ENCODE measurements at regions not wholly inside any gene's neighbourhood (a gene's known extent, or its start where the extent isn't known, plus 50 kb on each side); places are given as distances from the start of the nearest gene placed in this dataset.
"Not testable (repeated sequence)": the region's sequence is repeated elsewhere in the genome, so short reads cannot be mapped to it uniquely, and the experiment has no call there.

DNA sequence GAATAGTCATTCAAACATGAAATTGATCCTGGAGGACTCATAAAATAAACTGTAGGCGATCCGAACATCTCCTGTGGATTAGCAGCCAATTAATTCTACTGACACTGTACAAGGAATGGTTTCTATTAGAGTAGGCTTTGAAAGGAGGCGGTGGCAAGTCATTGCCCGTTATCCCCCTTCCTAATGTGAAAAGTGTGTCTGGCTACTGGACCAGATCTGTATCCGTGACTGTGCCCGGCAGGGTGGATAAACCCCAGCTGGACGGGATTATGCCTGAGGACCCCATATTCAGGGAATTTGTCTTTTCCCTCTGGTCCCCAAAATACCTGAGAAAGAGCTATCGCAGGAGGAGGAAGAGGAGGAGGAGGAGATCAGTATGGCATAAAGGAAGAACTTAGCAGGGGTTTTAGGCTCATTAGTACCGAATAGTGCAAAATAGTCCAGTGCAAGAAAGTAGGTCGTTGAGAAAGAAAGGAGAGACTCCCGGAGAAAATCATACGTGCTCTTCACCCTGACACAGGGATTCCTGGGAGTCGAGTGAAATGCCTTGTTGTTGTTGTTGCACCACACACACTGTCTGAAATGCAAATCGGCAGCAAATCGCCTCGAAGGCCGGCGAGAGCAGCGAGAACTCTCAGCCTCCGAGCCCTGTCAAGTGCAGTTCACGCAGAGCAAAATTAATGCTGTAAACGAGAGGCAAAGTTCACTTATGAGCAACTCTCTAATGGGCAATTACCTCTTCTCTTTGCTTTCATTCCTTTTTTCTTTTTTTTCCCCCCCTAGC is 178.9 kb upstream of the ARID1B start:
- peaks cover 3% of the 10 kb centered on the region for H3K27me3 Mint-ChIP-seq
- H3K36me3 Mint-ChIP-seq (ENCODE audit: low read depth), result no peaks in the 10 kb centered on the region
- ChIA-PET POLR2A (no interaction called here), CTCF (interaction anchor here (0.8 kb wide), 1 partner anchor 9 kb away, joined by 3 read pairs; no protein-coding TSS in a partner anchor)
- H3K9me3 Mint-ChIP-seq (ENCODE audit: low read depth), result no peaks in the 10 kb centered on the region
- intact Hi-C loops (cut with DNase I, micrococcal nuclease), result no loop called here
- H3K4me3 Mint-ChIP-seq, result no peak overlapping the region
- no peak overlapping the region for H3K27ac Mint-ChIP-seq
- no peak for DNase-seq
- no peaks in the 10 kb centered on the region for H3K4me1 Mint-ChIP-seq
- no peak for ATAC-seq

DNA sequence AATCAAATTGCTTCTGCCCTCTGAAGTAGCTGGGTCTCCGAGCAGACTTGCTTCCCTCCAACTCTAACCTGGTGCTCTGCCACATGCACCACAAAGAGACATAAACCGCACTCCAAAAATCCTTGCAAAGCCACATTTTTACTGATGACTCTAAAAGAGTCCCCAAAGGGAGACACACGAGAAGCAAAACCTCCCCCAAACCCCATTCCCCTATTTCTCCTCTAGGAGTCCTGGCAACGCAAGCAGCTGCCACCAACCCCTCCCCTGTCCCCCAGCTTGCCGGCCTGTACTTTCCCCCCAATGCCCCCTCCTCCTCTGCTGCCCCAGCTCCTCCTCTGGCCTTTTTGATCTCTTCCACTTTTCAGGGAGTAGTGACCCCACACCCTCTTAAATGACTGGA is 180.1 kb upstream of the ARID1B start:
- Mint-ChIP-seq H3K9me3 (ENCODE audit: low read depth) (no peaks in the 10 kb centered on the region), H3K36me3 (ENCODE audit: low read depth) (no peaks in the 10 kb centered on the region), H3K27ac (no peak overlapping the region), H3K4me3 (no peak overlapping the region), H3K4me1 (no peaks in the 10 kb centered on the region), H3K27me3 (peaks cover under 1% of the 10 kb centered on the region)
- ChIA-PET POLR2A (no interaction called here), CTCF (interaction anchor here (0.6 kb wide), 1 partner anchor 53 kb away, joined by 3 read pairs; no protein-coding TSS in a partner anchor)
- intact Hi-C loops (cut with DNase I, micrococcal nuclease), result no loop called here
- ATAC-seq (no peak), DNase-seq (no peak)

- ChIA-PET POLR2A (no interaction called here), CTCF (interaction anchor here (0.6 to 0.7 kb wide), 3 partner anchors 129 to 1101 kb away, joined by 3 read pairs; no protein-coding TSS in a partner anchor)
- H3K4me3 Mint-ChIP-seq, result no peak overlapping the region
- no peaks in the 10 kb centered on the region for H3K9me3 Mint-ChIP-seq (ENCODE audit: low read depth)
- no peak for DNase-seq
- intact Hi-C loops (cut with DNase I, micrococcal nuclease), result no loop called here
- peaks cover 4% of the 10 kb centered on the region for H3K27me3 Mint-ChIP-seq
- no peak for ATAC-seq
- no peaks in the 10 kb centered on the region for H3K4me1 Mint-ChIP-seq
- no peaks in the 10 kb centered on the region for H3K36me3 Mint-ChIP-seq (ENCODE audit: low read depth)
- no peak overlapping the region for H3K27ac Mint-ChIP-seq
Observed at GRCh38 chr6:156595476-156595875, 181.7 kb upstream of the ARID1B start.

DNA sequence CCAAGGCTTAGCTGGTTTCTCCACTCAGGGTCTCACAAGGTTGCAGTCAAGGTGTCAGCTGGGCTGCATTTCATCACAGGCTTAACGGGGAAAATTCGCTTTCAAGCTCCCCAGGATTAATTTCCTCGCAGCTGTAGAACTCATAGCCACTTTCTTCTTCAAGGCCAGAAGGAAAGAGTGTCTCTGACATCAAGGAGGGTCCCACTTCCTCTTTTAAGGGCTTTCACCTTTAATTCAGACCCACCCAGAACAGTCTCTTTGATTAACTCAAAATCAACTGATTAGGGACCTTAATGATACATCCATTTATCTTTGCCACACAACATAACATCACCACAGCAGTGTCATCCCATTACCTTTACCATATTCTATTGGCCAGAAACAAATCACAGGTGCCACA is 183.3 kb upstream of the ARID1B start:
- POLR2A ChIA-PET, result no interaction called here
- Mint-ChIP-seq H3K27me3 (peaks cover 4% of the 10 kb centered on the region), H3K36me3 (ENCODE audit: low read depth) (no peaks in the 10 kb centered on the region), H3K9me3 (ENCODE audit: low read depth) (no peaks in the 10 kb centered on the region), H3K27ac (no peak overlapping the region), H3K4me3 (no peak overlapping the region), H3K4me1 (no peaks in the 10 kb centered on the region)
- no peak for DNase-seq
- intact Hi-C loops (cut with DNase I, micrococcal nuclease), result no loop called here
- CTCF ChIA-PET, result no interaction called here
- no peak for ATAC-seq

- H3K9me3 Mint-ChIP-seq (ENCODE audit: low read depth), result no peaks in the 10 kb centered on the region
- CTCF ChIA-PET, result no interaction called here
- ATAC-seq (no peak), DNase-seq (no peak)
- no peaks in the 10 kb centered on the region for H3K36me3 Mint-ChIP-seq (ENCODE audit: low read depth)
- H3K4me1 Mint-ChIP-seq, result no peaks in the 10 kb centered on the region
- no peak overlapping the region for H3K4me3 Mint-ChIP-seq
- POLR2A ChIA-PET, result no interaction called here
- no peak overlapping the region for H3K27ac Mint-ChIP-seq
- intact Hi-C loops (cut with DNase I, micrococcal nuclease), result no loop called here
- H3K27me3 Mint-ChIP-seq, result peaks cover 4% of the 10 kb centered on the region
Observed at GRCh38 chr6:156593127-156593526, 184.1 kb upstream of the ARID1B start.

- CTCF ChIA-PET, result interaction anchor here (1.6 kb wide), 1 partner anchor 8 kb away, joined by 4 read pairs; no protein-coding TSS in a partner anchor
- intact Hi-C loops (cut with DNase I, micrococcal nuclease), result no loop called here
- no peaks in the 10 kb centered on the region for H3K36me3 Mint-ChIP-seq (ENCODE audit: low read depth)
- no peak overlapping the region for H3K4me3 Mint-ChIP-seq
- ATAC-seq, result no peak
- POLR2A ChIA-PET, result no interaction called here
- no peak for DNase-seq
- H3K27me3 Mint-ChIP-seq, result peaks cover 4% of the 10 kb centered on the region
- no peak overlapping the region for H3K27ac Mint-ChIP-seq
- no peaks in the 10 kb centered on the region for H3K4me1 Mint-ChIP-seq
- H3K9me3 Mint-ChIP-seq (ENCODE audit: low read depth), result no peaks in the 10 kb centered on the region
Observed at GRCh38 chr6:156590482-156590881, 186.7 kb upstream of the ARID1B start.

DNA sequence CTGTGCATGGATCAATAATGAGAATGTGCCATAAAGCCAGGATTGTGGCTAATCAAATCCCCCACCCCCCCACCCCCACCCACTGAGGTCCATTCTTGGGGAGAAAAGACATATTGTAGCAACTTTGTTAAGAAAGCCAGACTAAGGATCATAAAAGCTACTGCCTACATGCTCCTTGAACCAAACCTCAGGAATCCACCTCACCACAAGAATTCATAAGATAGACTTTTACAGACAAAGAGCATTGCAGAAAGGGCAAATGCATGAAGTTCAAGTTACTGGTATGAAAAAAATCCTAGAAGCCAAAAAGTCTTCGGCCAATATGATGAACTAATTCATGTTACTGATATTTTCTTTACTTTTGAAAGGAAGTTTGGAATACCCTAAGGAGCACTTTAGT is 187.9 kb upstream of the ARID1B start:
- no peak overlapping the region for H3K27ac Mint-ChIP-seq
- ChIA-PET CTCF (interaction anchor here (0.7 kb wide), 1 partner anchor 10 kb away, joined by 3 read pairs; no protein-coding TSS in a partner anchor), POLR2A (no interaction called here)
- H3K27me3 Mint-ChIP-seq, result peaks cover 4% of the 10 kb centered on the region
- H3K4me3 Mint-ChIP-seq, result no peak overlapping the region
- intact Hi-C loops (cut with DNase I, micrococcal nuclease), result no loop called here
- ATAC-seq (no peak), DNase-seq (no peak)
- H3K36me3 Mint-ChIP-seq (ENCODE audit: low read depth), result no peaks in the 10 kb centered on the region
- no peaks in the 10 kb centered on the region for H3K9me3 Mint-ChIP-seq (ENCODE audit: low read depth)
- H3K4me1 Mint-ChIP-seq, result no peaks in the 10 kb centered on the region

DNA sequence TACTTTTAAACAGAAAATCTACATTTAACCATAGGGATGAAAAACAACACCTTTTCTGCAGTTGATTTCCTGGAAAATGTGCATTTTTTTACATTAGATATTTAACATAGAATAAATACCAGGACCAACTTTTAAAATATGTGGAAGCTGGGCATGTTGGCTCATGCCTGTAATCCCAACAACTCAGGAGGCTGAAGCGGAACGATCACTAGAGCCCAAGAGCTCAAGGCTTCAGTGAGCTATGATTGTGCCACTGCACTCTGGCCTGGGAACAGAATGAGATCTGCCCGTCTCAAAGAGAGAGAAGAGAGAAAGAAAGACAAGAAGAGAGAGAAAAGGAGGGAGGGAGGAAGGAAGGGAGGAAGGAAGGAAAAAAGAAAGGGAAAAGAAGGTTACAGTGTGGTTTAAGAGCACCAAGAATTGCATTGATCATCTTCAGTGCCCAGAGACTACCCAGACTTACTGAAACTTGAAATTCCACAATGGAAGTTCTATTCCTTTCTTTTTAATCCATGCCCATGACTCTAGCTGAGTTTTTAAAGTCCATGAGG is 189.4 kb upstream of the ARID1B start:
- Mint-ChIP-seq H3K27ac (no peak overlapping the region), H3K4me3 (no peak overlapping the region), H3K27me3 (peaks cover 4% of the 10 kb centered on the region), H3K4me1 (no peaks in the 10 kb centered on the region), H3K36me3 (ENCODE audit: low read depth) (no peaks in the 10 kb centered on the region), H3K9me3 (ENCODE audit: low read depth) (no peaks in the 10 kb centered on the region)
- intact Hi-C loops (cut with DNase I, micrococcal nuclease), result no loop called here
- ATAC-seq, result no peak
- DNase-seq, result no peak
- ChIA-PET POLR2A (no interaction called here), CTCF (interaction anchor here (0.6 kb wide), 1 partner anchor 164 kb away, joined by 3 read pairs; no protein-coding TSS in a partner anchor)

DNA sequence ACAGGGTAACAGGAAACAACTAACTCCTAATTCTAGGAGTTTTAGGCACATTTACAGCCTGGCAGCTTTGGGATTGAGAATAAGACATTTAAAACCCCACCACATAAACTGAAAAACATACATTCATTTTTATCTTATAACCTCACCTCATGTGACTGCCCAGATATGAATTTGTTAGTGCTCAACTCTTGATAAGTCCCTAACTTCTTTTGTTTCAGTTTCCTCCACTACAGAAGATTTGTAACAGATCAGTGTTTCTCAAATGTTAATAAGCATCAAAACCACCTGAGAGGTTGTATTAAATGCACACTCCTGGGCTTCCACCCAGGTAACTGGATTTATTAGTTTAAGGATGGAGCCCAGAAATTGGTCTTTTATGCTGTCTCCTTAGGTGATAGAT is 190.1 kb upstream of the ARID1B start:
- Mint-ChIP-seq H3K36me3 (ENCODE audit: low read depth) (no peaks in the 10 kb centered on the region), H3K9me3 (ENCODE audit: low read depth) (no peaks in the 10 kb centered on the region), H3K4me1 (no peaks in the 10 kb centered on the region), H3K27me3 (peaks cover 4% of the 10 kb centered on the region), H3K27ac (no peak overlapping the region), H3K4me3 (no peak overlapping the region)
- CTCF ChIA-PET, result no interaction called here
- DNase-seq (no peak), ATAC-seq (no peak)
- POLR2A ChIA-PET, result no interaction called here
- intact Hi-C loops (cut with DNase I, micrococcal nuclease), result no loop called here

- H3K4me1 Mint-ChIP-seq, result no peaks in the 10 kb centered on the region
- H3K36me3 Mint-ChIP-seq (ENCODE audit: low read depth), result no peaks in the 10 kb centered on the region
- intact Hi-C loops (cut with DNase I, micrococcal nuclease), result no loop called here
- DNase-seq (no peak), ATAC-seq (no peak)
- no peaks in the 10 kb centered on the region for H3K27me3 Mint-ChIP-seq
- H3K4me3 Mint-ChIP-seq, result no peak overlapping the region
- CTCF ChIA-PET, result no interaction called here
- POLR2A ChIA-PET, result no interaction called here
- H3K27ac Mint-ChIP-seq, result no peak overlapping the region
- no peaks in the 10 kb centered on the region for H3K9me3 Mint-ChIP-seq (ENCODE audit: low read depth)
Observed at GRCh38 chr6:156585859-156586258, 191.3 kb upstream of the ARID1B start.

GRCh38 chr6:156584121-156584520 is 193.1 kb upstream of the ARID1B start:
- H3K4me3 Mint-ChIP-seq; H3K27ac Mint-ChIP-seq; ATAC-seq; CTCF ChIA-PET; DNase-seq; intact Hi-C loops (cut with DNase I, micrococcal nuclease); H3K4me1 Mint-ChIP-seq; H3K27me3 Mint-ChIP-seq; H3K36me3 Mint-ChIP-seq (ENCODE audit: low read depth); H3K9me3 Mint-ChIP-seq (ENCODE audit: low read depth); POLR2A ChIA-PET: not testable (repeated sequence)

GRCh38 chr6:156583083-156583482 is 194.1 kb upstream of the ARID1B start:
- Mint-ChIP-seq H3K4me3 (no peak overlapping the region), H3K36me3 (ENCODE audit: low read depth) (peaks cover 4% of the 10 kb centered on the region), H3K9me3 (ENCODE audit: low read depth) (peaks cover 7% of the 10 kb centered on the region), H3K4me1 (no peaks in the 10 kb centered on the region), H3K27ac (no peak overlapping the region), H3K27me3 (no peaks in the 10 kb centered on the region)
- ChIA-PET CTCF (no interaction called here), POLR2A (no interaction called here)
- ATAC-seq (no peak), DNase-seq (no peak)
- intact Hi-C loops (cut with DNase I, micrococcal nuclease), result no loop called here
